HG03469 (cell line): ENCODE measurements at regions not wholly inside any gene's neighbourhood (a gene's known extent, or its start where the extent isn't known, plus 50 kb on each side); places are given as distances from the start of the nearest gene placed in this dataset.
"Not testable (repeated sequence)": the region's sequence is repeated elsewhere in the genome, so short reads cannot be mapped to it uniquely, and the experiment has no call there.

Source experiments
- ATAC-seq: cut with Tn5 transposase; IDR thresholded peaks from one replicate; pipeline ENCODE4 v1.9.1; 2021; ENCODE audit warnings: mild to moderate bottlenecking, moderate library complexity, moderate number of reproducible peaks; ENCODE audit not compliant: unreplicated experiment

GRCh38 chr20:4441871-4442270, 192.8 kb upstream of the ADRA1D start:
- no peak for ATAC-seq

- ATAC-seq: no peak
Observed at GRCh38 chr20:4441191-4441590, 192.1 kb upstream of the ADRA1D start.

- no peak for ATAC-seq
Observed at GRCh38 chr20:4439461-4439860, 190.4 kb upstream of the ADRA1D start.

- no peak for ATAC-seq
Observed at GRCh38 chr20:4437131-4437530, 188.0 kb upstream of the ADRA1D start.

GRCh38 chr20:4435671-4436455, 186.8 kb upstream of the ADRA1D start:
- ATAC-seq: no peak

GRCh38 chr20:4435225-4435624, 186.1 kb upstream of the ADRA1D start:
- no peak for ATAC-seq

- ATAC-seq: no peak
Observed at GRCh38 chr20:4434681-4435080, 185.6 kb upstream of the ADRA1D start.

- no peak for ATAC-seq
Observed at GRCh38 chr20:4431446-4431845, 182.4 kb upstream of the ADRA1D start.

GRCh38 chr20:4430826-4431225, 181.7 kb upstream of the ADRA1D start:
- ATAC-seq: not testable (repeated sequence)

- ATAC-seq: no peak
Observed at GRCh38 chr20:4427940-4428586, 179.0 kb upstream of the ADRA1D start.

- ATAC-seq: no peak
Observed at GRCh38 chr20:4418141-4418540, 169.1 kb upstream of the ADRA1D start.

GRCh38 chr20:4415281-4415680, 166.2 kb upstream of the ADRA1D start:
- ATAC-seq: no peak

- no peak for ATAC-seq
Observed at GRCh38 chr20:4413314-4414049, 164.4 kb upstream of the ADRA1D start.

GRCh38 chr20:4412216-4412615, 163.1 kb upstream of the ADRA1D start:
- no peak for ATAC-seq

- no peak for ATAC-seq
Observed at GRCh38 chr20:4411744-4412143, 162.7 kb upstream of the ADRA1D start.

- ATAC-seq: no peak
Observed at GRCh38 chr20:4406627-4407026, 157.5 kb upstream of the ADRA1D start.

- no peak for ATAC-seq
Observed at GRCh38 chr20:4401601-4402000, 152.5 kb upstream of the ADRA1D start.

GRCh38 chr20:4384961-4385360, 135.9 kb upstream of the ADRA1D start:
- ATAC-seq: no peak

GRCh38 chr20:4383961-4384360, 134.9 kb upstream of the ADRA1D start:
- no peak for ATAC-seq

GRCh38 chr20:4375881-4376280, 126.8 kb upstream of the ADRA1D start:
- ATAC-seq: no peak

GRCh38 chr20:4373454-4373853, 124.4 kb upstream of the ADRA1D start:
- no peak for ATAC-seq
